ENCODE measurements at regions not wholly inside any gene's neighbourhood (a gene's known extent, or its start where the extent isn't known, plus 50 kb on each side); places are given as distances from the start of the nearest gene placed in this dataset.
"Not testable (repeated sequence)": the region's sequence is repeated elsewhere in the genome, so short reads cannot be mapped to it uniquely, and the experiment has no call there.

DNA sequence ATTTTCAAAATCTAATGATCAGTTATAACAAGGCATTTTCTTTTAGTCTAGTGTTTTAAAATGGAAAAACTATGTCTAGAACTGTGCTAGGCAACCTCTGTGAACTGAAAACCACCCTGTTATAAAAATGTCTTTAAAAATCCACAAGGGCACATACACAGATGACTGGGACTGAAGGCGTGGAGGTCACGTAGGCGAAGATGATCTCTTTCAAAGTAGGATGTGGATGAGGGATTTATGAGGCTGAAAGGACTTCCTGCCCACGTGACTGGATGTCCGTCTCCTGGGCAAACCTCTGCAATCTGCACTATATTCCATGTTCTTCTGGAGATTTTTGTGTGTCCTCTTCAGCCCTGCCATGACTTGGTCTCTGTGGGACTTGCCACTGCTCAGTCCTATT is 84.2 kb upstream of the ZNF536 start:
- H3K36me3 ChIP-seq: no peaks in the 10 kb centered on the region
- H3K27me3 ChIP-seq (ENCODE audit: low read depth): peaks cover 11% of the 10 kb centered on the region
- TF ChIP-seq, protein P1, sequence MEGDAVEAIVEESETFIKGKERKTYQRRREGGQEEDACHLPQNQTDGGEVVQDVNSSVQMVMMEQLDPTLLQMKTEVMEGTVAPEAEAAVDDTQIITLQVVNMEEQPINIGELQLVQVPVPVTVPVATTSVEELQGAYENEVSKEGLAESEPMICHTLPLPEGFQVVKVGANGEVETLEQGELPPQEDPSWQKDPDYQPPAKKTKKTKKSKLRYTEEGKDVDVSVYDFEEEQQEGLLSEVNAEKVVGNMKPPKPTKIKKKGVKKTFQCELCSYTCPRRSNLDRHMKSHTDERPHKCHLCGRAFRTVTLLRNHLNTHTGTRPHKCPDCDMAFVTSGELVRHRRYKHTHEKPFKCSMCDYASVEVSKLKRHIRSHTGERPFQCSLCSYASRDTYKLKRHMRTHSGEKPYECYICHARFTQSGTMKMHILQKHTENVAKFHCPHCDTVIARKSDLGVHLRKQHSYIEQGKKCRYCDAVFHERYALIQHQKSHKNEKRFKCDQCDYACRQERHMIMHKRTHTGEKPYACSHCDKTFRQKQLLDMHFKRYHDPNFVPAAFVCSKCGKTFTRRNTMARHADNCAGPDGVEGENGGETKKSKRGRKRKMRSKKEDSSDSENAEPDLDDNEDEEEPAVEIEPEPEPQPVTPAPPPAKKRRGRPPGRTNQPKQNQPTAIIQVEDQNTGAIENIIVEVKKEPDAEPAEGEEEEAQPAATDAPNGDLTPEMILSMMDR (IDR thresholded peaks at IDR 0.05; ENCODE audit: borderline replicate concordance): no peak
- no peak overlapping the region for H3K27ac ChIP-seq (replicated peaks)
- peaks cover 4% of the 10 kb centered on the region for H3K9me3 ChIP-seq (replicated peaks)
- intact Hi-C loops (cut with micrococcal nuclease): no loop called here
- no peak for DNase-seq
- no peaks in the 10 kb centered on the region for H3K4me1 ChIP-seq
- no peak overlapping the region for H3K4me3 ChIP-seq

DNA sequence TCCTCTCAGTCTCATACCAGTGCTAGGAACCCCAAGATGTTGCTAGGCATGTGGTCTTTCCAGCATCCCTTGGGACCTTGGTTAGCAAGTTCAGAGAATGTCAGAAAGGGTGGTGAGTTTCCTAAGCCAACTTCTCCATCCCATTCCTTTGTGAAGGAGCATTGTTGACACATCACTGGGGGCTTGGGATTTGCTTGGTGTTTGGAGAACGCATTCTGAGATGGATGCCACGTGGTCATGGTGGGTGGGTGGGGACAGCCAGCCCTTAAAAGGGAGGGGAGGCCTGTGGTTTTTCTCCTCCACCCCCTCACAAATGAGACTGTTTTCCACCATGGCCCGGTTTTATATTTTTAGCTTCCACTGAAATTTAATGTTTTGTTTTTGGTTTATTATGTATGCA is 83.3 kb upstream of the ZNF536 start:
- no peaks in the 10 kb centered on the region for H3K36me3 ChIP-seq
- H3K27ac ChIP-seq (replicated peaks): no peak overlapping the region
- no peak overlapping the region for H3K4me3 ChIP-seq
- no peak for DNase-seq
- H3K9me3 ChIP-seq (replicated peaks): peaks cover 4% of the 10 kb centered on the region
- no peaks in the 10 kb centered on the region for H3K4me1 ChIP-seq
- intact Hi-C loops (cut with micrococcal nuclease): no loop called here
- peaks cover 8% of the 10 kb centered on the region for H3K27me3 ChIP-seq (ENCODE audit: low read depth)
- TF ChIP-seq, protein P1 (IDR thresholded peaks at IDR 0.05; ENCODE audit: borderline replicate concordance): no peak

DNA sequence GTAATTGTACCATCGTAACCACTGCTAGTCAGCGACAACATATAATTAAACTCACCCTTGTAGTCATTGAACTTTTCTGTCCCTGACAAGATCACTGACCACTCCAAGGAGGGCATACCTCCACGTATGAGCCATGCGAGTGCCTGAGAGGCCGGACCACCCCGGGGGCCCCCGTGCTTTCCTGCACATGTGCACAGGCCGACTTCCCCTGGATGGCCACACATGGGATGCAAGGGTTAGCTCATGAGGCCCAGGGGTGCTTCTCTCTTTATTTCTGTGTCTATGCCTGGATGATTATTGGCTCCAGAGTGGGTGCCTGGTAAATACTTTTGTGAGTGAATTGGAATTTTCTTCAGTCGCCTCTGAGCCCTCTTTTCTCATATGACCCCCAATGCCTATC is 82.8 kb upstream of the ZNF536 start:
- Histone ChIP-seq H3K27ac (replicated peaks) (no peak overlapping the region), H3K27me3 (ENCODE audit: low read depth) (peaks cover 8% of the 10 kb centered on the region), H3K4me3 (no peak overlapping the region), H3K4me1 (no peaks in the 10 kb centered on the region), H3K9me3 (replicated peaks) (peaks cover 4% of the 10 kb centered on the region), H3K36me3 (no peaks in the 10 kb centered on the region)
- TF ChIP-seq, protein P1 (IDR thresholded peaks at IDR 0.05; ENCODE audit: borderline replicate concordance): no peak
- no peak for DNase-seq
- intact Hi-C loops (cut with micrococcal nuclease): no loop called here

DNA sequence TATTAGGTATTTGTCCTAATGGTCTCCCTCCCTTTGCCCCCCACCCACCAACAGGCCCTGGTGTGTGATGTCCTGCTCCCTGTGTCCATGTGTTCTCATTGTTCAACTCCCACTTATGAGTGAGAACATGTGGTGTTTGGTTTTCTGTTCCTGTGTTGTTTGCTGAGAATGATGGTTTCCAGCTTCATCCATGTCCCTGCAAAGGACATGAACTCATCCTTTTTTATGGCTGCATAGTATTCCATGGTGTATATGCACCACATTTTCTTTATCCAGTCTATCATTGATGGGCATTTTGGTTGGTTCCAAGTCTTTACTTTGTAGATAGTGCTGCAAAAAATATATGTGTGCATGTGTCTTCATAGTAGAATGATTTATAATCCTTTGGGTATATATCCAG is 81.4 kb upstream of the ZNF536 start:
- H3K27ac ChIP-seq (replicated peaks); H3K36me3 ChIP-seq: not testable (repeated sequence)
- H3K27me3 ChIP-seq (ENCODE audit: low read depth): peaks cover 11% of the 10 kb centered on the region

DNA sequence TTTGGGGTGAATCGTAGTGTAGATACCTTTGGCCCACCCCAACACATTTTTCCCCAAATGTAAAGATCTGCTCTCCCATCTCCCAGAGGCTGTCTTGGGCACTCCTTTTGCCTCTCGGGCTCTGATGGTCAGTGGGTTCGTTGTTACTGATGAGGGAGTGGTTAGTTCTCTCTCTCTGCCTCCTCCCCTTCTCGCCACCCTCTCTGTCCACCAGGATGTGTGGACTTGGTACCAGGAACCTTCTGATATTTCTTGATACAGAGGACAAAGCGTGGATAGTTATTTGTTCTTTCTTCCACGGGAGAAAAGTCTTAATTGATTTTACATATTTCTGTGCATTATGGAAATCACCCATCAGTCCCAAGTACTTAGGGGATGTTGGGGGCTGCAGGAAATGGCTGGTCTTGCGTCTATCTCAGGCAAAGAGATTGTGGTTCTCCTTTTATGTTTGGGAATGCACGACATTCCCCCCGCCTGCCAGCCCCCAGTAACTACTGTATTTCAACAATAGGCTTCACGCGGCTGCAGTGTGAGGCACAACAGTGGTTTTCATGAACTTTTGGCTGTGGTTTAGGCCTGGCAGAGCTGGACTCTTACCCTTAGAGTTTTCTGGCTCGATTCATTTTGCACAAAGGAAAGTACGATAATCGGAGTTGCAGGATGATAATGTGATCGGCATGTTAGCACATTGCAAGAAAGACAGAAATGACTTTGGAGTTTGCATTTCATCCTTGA is 79.0 kb upstream of the ZNF536 start:
- H3K4me1 ChIP-seq: no peaks in the 10 kb centered on the region
- TF ChIP-seq, protein P1 (IDR thresholded peaks at IDR 0.05; ENCODE audit: borderline replicate concordance): no peak
- DNase-seq: no peak
- H3K27ac ChIP-seq (replicated peaks): no peak overlapping the region
- intact Hi-C loops (cut with micrococcal nuclease): no loop called here
- H3K36me3 ChIP-seq: no peaks in the 10 kb centered on the region
- no peak overlapping the region for H3K4me3 ChIP-seq
- H3K27me3 ChIP-seq (ENCODE audit: low read depth): peaks cover 25% of the 10 kb centered on the region
- peaks cover 4% of the 10 kb centered on the region for H3K9me3 ChIP-seq (replicated peaks)

More for the DNA sequence above, 81.4 kb upstream of the ZNF536 start:
- H3K9me3 ChIP-seq (replicated peaks); H3K4me1 ChIP-seq; intact Hi-C loops (cut with micrococcal nuclease); DNase-seq; H3K4me3 ChIP-seq: not testable (repeated sequence)

DNA sequence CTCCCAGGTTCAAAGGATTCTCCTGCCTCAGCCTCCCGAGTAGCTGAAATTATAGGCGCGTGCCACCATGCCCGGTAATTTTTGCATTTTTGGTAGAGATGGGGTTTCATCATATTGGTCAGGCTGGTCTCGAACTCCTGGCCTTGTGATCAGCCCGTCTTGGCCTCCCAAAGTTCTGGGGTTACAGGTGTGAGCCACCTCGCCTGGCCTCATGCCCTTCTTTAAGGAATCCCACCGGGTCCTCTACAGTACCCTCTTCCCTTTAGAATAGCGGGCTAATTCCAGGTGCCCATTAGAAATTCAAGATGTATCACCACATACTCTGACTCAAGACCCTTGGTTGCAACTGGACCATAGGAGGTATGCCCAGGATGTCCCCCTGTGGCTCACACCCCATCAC is 74.2 kb upstream of the ZNF536 start:
- H3K4me3 ChIP-seq: no peak overlapping the region
- no peaks in the 10 kb centered on the region for H3K9me3 ChIP-seq (replicated peaks)
- no peaks in the 10 kb centered on the region for H3K4me1 ChIP-seq
- no peak overlapping the region for H3K27ac ChIP-seq (replicated peaks)
- H3K36me3 ChIP-seq: no peaks in the 10 kb centered on the region
- peaks cover 41% of the 10 kb centered on the region for H3K27me3 ChIP-seq (ENCODE audit: low read depth)
- no peak for DNase-seq
- intact Hi-C loops (cut with micrococcal nuclease): no loop called here
- TF ChIP-seq, protein P1 (IDR thresholded peaks at IDR 0.05; ENCODE audit: borderline replicate concordance): no peak

Data from left ventricle myocardium inferior (tissue), 1 donor.